GM18499 (cell line): ENCODE measurements at regions not wholly inside any gene's neighbourhood (a gene's known extent, or its start where the extent isn't known, plus 50 kb on each side); places are given as distances from the start of the nearest gene placed in this dataset.
"Not testable (repeated sequence)": the region's sequence is repeated elsewhere in the genome, so short reads cannot be mapped to it uniquely, and the experiment has no call there.

Experiments
- ATAC-seq: cut with Tn5 transposase; IDR thresholded peaks from one replicate; pipeline ENCODE4 v1.9.1; 2021; ENCODE audit warnings: moderate number of reproducible peaks; ENCODE audit not compliant: insufficient read depth, unreplicated experiment

GRCh38 chr6:127406722-127407121 is 52.5 kb downstream of the KIAA0408 start:
- not testable (repeated sequence) for ATAC-seq

- ATAC-seq = no peak
Measured at GRCh38 chr6:127406122-127406521, 53.1 kb downstream of the KIAA0408 start.

- ATAC-seq = no peak
Measured at GRCh38 chr6:127404594-127405178, 54.5 kb downstream of the KIAA0408 start.

GRCh38 chr6:127404133-127404532 is 55.1 kb downstream of the KIAA0408 start:
- ATAC-seq = peak; percentile 59

- peak; percentile 87 for ATAC-seq
Measured at GRCh38 chr6:127403636-127404035, 55.6 kb downstream of the KIAA0408 start.

- no peak for ATAC-seq
Measured at GRCh38 chr6:127402890-127403617, 56.1 kb downstream of the KIAA0408 start.

- ATAC-seq = no peak
Measured at GRCh38 chr6:127397729-127398630, 54.6 kb upstream of the ECHDC1 start.

- ATAC-seq = not testable (repeated sequence)
Measured at GRCh38 chr6:127397171-127397597, 53.8 kb upstream of the ECHDC1 start.
